ENCODE measurements at regions not wholly inside any gene's neighbourhood (a gene's known extent, or its start where the extent isn't known, plus 50 kb on each side); places are given as distances from the start of the nearest gene placed in this dataset.

GRCh38 chr6:133816171-133816570, 72.7 kb upstream of the TCF21 start:
- Histone ChIP-seq H3K9me3 (peaks cover 14% of the 10 kb centered on the region), H3K4me1 (peaks cover 9% of the 10 kb centered on the region; the same call in 1 of the 3 replicates), H3K4me2 (no peak overlapping the region), H3K4me3 (no peak overlapping the region), H3K27ac (no peak overlapping the region)
- DNase-seq (ENCODE audit: low read depth in 1 of 2, low spot score in 1 of 2) (no peak), ATAC-seq (no peak), FAIRE-seq (no peak)
- POLR2A ChIA-PET: no interaction called here
- CTCF ChIA-PET: interaction anchor here (0.7 kb wide), 1 partner anchor 22 kb away, joined by 4 read pairs; no protein-coding TSS in a partner anchor
- TF ChIP-seq EP300 (IDR thresholded peaks at IDR 0.05): no peak
- no peak for TF ChIP-seq POLR2A (IDR thresholded peaks at IDR 0.05; ENCODE audit: low read length)
- TF ChIP-seq, protein P1, sequence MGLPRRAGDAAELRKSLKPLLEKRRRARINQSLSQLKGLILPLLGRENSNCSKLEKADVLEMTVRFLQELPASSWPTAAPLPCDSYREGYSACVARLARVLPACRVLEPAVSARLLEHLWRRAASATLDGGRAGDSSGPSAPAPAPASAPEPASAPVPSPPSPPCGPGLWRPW (IDR thresholded peaks at IDR 0.05): no peak
- 87% methylated on average over 1 of the region's 1 CpG for WGBS (ENCODE audit: missing lambda C conversion rate)

- no peak overlapping the region for H3K4me3 ChIP-seq
- FAIRE-seq (no peak), ATAC-seq (no peak), DNase-seq (ENCODE audit: low read depth in 1 of 2, low spot score in 1 of 2) (no peak)
- ChIA-PET POLR2A (no interaction called here), CTCF (interaction anchor here (1.7 kb wide), 1 partner anchor 20 kb away, joined by 6 read pairs; no protein-coding TSS in a partner anchor)
- H3K4me1 ChIP-seq: peaks cover 9% of the 10 kb centered on the region; the same call in 1 of the 3 replicates
- no peak overlapping the region for H3K27ac ChIP-seq
- peaks cover 13% of the 10 kb centered on the region; the same call in 2 of the 3 replicates for H3K9me3 ChIP-seq
- H3K4me2 ChIP-seq: no peak overlapping the region
- 87% methylated on average over 9 of the region's 9 CpGs for WGBS (ENCODE audit: missing lambda C conversion rate)
- TF ChIP-seq, protein P2, sequence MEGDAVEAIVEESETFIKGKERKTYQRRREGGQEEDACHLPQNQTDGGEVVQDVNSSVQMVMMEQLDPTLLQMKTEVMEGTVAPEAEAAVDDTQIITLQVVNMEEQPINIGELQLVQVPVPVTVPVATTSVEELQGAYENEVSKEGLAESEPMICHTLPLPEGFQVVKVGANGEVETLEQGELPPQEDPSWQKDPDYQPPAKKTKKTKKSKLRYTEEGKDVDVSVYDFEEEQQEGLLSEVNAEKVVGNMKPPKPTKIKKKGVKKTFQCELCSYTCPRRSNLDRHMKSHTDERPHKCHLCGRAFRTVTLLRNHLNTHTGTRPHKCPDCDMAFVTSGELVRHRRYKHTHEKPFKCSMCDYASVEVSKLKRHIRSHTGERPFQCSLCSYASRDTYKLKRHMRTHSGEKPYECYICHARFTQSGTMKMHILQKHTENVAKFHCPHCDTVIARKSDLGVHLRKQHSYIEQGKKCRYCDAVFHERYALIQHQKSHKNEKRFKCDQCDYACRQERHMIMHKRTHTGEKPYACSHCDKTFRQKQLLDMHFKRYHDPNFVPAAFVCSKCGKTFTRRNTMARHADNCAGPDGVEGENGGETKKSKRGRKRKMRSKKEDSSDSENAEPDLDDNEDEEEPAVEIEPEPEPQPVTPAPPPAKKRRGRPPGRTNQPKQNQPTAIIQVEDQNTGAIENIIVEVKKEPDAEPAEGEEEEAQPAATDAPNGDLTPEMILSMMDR (IDR thresholded peaks at IDR 0.05): 0 out of 3 replicates have a peak, but pooled peaks have one; percentile 11
- TF ChIP-seq JUN (IDR thresholded peaks at IDR 0.05): no peak
Measured at GRCh38 chr6:133817460-133818047, 71.4 kb upstream of the TCF21 start.

GRCh38 chr6:133818320-133818719, 70.6 kb upstream of the TCF21 start:
- ChIA-PET CTCF (interaction anchor here (0.7 to 1.7 kb wide), 3 partner anchors 16 to 98 kb away, joined by 3 to 6 read pairs (median 4); no protein-coding TSS in a partner anchor), POLR2A (no interaction called here)
- TF ChIP-seq POLR2AphosphoS2 (conservative IDR thresholded peaks at IDR 0.05; ENCODE audit: low read length) (no peak), HDAC2 (IDR thresholded peaks at IDR 0.05) (no peak), MAFK (IDR thresholded peaks at IDR 0.05; ENCODE audit: partially characterized antibody) (no peak), KDM5A (IDR thresholded peaks at IDR 0.05) (no peak), MYC (IDR thresholded peaks at IDR 0.05; ENCODE audit: borderline replicate concordance, low read length) (no peak), RFX5 (IDR thresholded peaks at IDR 0.05) (no peak), CBX8 (IDR thresholded peaks at IDR 0.05) (no peak), ZSCAN20 (CRISPR knock-in tag; IDR thresholded peaks at IDR 0.05) (no peak)
- no peak overlapping the region for H3K27ac ChIP-seq
- peaks cover 9% of the 10 kb centered on the region; the same call in 1 of the 3 replicates for H3K4me1 ChIP-seq
- WGBS (ENCODE audit: missing lambda C conversion rate): 94% methylated on average over 6 of the region's 6 CpGs
- no peak overlapping the region for H3K4me2 ChIP-seq
- ATAC-seq (no peak), DNase-seq (ENCODE audit: low read depth in 1 of 2, low spot score in 1 of 2) (no peak), FAIRE-seq (no peak)
- no peak overlapping the region for H3K4me3 ChIP-seq
- H3K9me3 ChIP-seq: peaks cover 9% of the 10 kb centered on the region; the same call in 1 of the 3 replicates

DNA sequence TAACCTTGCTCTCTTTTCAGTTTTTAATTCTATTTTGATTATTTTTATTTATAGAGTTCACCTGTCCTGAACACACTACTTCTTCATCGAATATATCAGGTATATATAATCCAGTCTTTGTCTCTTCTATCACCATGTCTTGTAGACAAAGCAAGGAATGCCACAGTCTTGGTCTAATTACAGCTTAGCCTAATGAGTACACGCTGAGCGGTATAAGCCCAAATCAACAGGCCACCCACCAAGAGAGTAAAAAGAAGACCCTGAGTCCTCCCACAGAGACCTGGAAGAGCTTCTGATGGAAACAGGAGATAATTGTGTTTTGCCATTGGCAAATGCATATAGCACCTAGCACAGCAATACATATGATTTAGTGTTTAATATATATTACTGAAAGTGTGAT, 68.7 kb upstream of the TCF21 start:
- FAIRE-seq (no peak), ATAC-seq (no peak), DNase-seq (ENCODE audit: low read depth in 1 of 2, low spot score in 1 of 2) (no peak)
- Histone ChIP-seq H3K4me1 (peaks cover 3% of the 10 kb centered on the region; the same call in 1 of the 3 replicates), H3K9me3 (no peaks in the 10 kb centered on the region), H3K4me2 (no peak overlapping the region), H3K4me3 (no peak overlapping the region), H3K27ac (no peak overlapping the region)
- 78% methylated on average over 3 of the region's 3 CpGs for WGBS (ENCODE audit: missing lambda C conversion rate)
- ChIA-PET CTCF (no interaction called here), POLR2A (no interaction called here)
- TF ChIP-seq HEYL (CRISPR knock-in tag; IDR thresholded peaks at IDR 0.05) (no peak), HOXA7 (CRISPR knock-in tag; IDR thresholded peaks at IDR 0.05) (no peak), HOXB5 (CRISPR knock-in tag; IDR thresholded peaks at IDR 0.05) (no peak)
- TF ChIP-seq, protein P2 (IDR thresholded peaks at IDR 0.05): no peak

Measured in A549 (cell line).